ENCODE measurements at regions not wholly inside any gene's neighbourhood (a gene's known extent, or its start where the extent isn't known, plus 50 kb on each side); places are given as distances from the start of the nearest gene placed in this dataset.

DNA sequence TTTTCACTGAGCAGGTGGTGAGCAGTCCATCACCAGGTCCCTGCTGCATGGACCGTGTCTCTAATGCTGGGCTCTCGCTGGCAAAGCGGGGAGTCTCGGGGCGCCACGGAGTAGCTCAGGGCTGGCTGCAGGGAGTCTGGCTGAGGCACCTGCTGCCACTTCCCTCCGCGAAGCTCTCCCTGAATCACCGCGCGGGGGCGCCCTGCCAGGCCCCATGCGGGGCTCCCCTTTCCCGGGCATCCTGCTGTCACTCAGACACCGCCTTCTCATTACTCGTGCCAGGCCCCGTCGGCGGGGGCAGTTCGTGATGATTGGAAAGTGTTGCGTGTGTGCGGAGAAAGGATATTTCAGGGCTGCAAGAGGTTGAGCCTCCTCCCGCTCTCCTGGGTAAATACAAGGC, 335.8 kb downstream of the IRX2 start:
- no peaks in the 10 kb centered on the region for H3K23me2 ChIP-seq (ENCODE audit: low read depth, low read length)
- POLR2A ChIA-PET (ENCODE audit: partially characterized antibody) = no interaction called here
- no peak overlapping the region for H3K18ac ChIP-seq (ENCODE audit: extremely low read depth, low read length)
- H2BK20ac ChIP-seq (ENCODE audit: low read length) = no peak overlapping the region
- no peak overlapping the region for H2AK5ac ChIP-seq (ENCODE audit: low read depth, low read length)
- no peak overlapping the region for H3K14ac ChIP-seq (ENCODE audit: insufficient read length)
- no peak overlapping the region for H3K9ac ChIP-seq (replicated peaks in 1 of 4; ENCODE audit: extremely low read depth in 1 of 4, low read depth in 3 of 4, low read length in 3 of 4)
- no peak overlapping the region for H4K5ac ChIP-seq (ENCODE audit: insufficient read length, low read depth, low read length)
- no peak overlapping the region for H2BK15ac ChIP-seq (ENCODE audit: low read length)
- no peak overlapping the region for H3K4ac ChIP-seq (replicated peaks; ENCODE audit: insufficient read length, low read depth, low read length)
- no peak overlapping the region for H3K56ac ChIP-seq (replicated peaks; ENCODE audit: insufficient read length, low read depth, low read length)
- no peaks in the 10 kb centered on the region for H3K79me1 ChIP-seq (ENCODE audit: low read depth, low read length)
- H2AFZ ChIP-seq (ENCODE audit: low read length) = no peak overlapping the region
- DNase-seq (ENCODE audit: low read depth in 1 of 2, low spot score in 2 of 2) = peak in 1 of 2 experiments; percentile 69
- H2BK12ac ChIP-seq (ENCODE audit: low read depth, low read length) = no peak overlapping the region
- no peak for FAIRE-seq
- no peak overlapping the region for H2BK5ac ChIP-seq (ENCODE audit: low read depth, low read length)
- TF ChIP-seq POLR2A (IDR thresholded peaks at IDR 0.05; ENCODE audit: control extremely low read depth in 1 of 2, low read depth in 2 of 2, low read length in 2 of 2) (no peak), RAD21 (IDR thresholded peaks at IDR 0.05 in 1 of 2, conservative IDR thresholded peaks at IDR 0.05 in 1 of 2; ENCODE audit: low read depth in 2 of 2, low read length in 2 of 2) (peak; percentile 51 to 61; a peak in 3 of 4 replicates), CBX5 (IDR thresholded peaks at IDR 0.05; ENCODE audit: low read depth, low read length) (no peak)
- TF ChIP-seq, protein P1, sequence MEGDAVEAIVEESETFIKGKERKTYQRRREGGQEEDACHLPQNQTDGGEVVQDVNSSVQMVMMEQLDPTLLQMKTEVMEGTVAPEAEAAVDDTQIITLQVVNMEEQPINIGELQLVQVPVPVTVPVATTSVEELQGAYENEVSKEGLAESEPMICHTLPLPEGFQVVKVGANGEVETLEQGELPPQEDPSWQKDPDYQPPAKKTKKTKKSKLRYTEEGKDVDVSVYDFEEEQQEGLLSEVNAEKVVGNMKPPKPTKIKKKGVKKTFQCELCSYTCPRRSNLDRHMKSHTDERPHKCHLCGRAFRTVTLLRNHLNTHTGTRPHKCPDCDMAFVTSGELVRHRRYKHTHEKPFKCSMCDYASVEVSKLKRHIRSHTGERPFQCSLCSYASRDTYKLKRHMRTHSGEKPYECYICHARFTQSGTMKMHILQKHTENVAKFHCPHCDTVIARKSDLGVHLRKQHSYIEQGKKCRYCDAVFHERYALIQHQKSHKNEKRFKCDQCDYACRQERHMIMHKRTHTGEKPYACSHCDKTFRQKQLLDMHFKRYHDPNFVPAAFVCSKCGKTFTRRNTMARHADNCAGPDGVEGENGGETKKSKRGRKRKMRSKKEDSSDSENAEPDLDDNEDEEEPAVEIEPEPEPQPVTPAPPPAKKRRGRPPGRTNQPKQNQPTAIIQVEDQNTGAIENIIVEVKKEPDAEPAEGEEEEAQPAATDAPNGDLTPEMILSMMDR (IDR thresholded peaks at IDR 0.05; ENCODE audit: control extremely low read depth in 1 of 3, insufficient read depth in 1 of 3, low read depth in 1 of 3, low read length in 3 of 3) = peak; percentile 50 to 53 (median 50)
- H3K9me3 ChIP-seq (ENCODE audit: insufficient read depth in 2 of 2, low read depth in 1 of 2, low read length in 1 of 2) = no peaks in the 10 kb centered on the region
- H3K4me1 ChIP-seq (replicated peaks in 1 of 4; ENCODE audit: control insufficient read depth in 3 of 4, insufficient read depth in 4 of 4, low read length in 3 of 4) = no peaks in the 10 kb centered on the region; a peak in 1 of 7 replicates
- H4K20me1 ChIP-seq (replicated peaks in 1 of 2; ENCODE audit: control insufficient read depth in 1 of 2, insufficient read depth in 2 of 2, low read length in 2 of 2) = no peaks in the 10 kb centered on the region
- CTCF ChIA-PET (ENCODE audit: partially characterized antibody) = interaction anchor here (0.6 to 1.9 kb wide), 10 partner anchors 10 to 389 kb away, joined by 3 to 14 read pairs (median 4); no protein-coding TSS in a partner anchor
- H2BK120ac ChIP-seq (replicated peaks; ENCODE audit: low read depth, low read length) = no peak overlapping the region
- H3K4me2 ChIP-seq (ENCODE audit: insufficient read depth in 1 of 2, low read depth in 2 of 2, low read length in 2 of 2) = no peak overlapping the region; a peak in 1 of 4 replicates
- 69% methylated on average over 22 of the region's 23 CpGs; no CpG with 5 or more reads in 1 of the 2 experiments for WGBS, 2 experiments (ENCODE audit: extremely low coverage in 1 of 2, insufficient coverage in 1 of 2, insufficient read length in 1 of 2, insufficient replicate concordance in 2 of 2, low coverage in 1 of 2, low lambda C conversion rate in 2 of 2, missing lambda C conversion rate in 1 of 2)
- H3K23ac ChIP-seq (ENCODE audit: insufficient read length) = no peak overlapping the region
- H3K79me2 ChIP-seq (ENCODE audit: control insufficient read depth in 1 of 2, insufficient read depth in 2 of 2, low read length in 2 of 2) = no peaks in the 10 kb centered on the region
- H3K27me3 ChIP-seq (replicated peaks in 1 of 4; ENCODE audit: control insufficient read depth in 3 of 4, extremely low read depth in 1 of 4, insufficient read depth in 3 of 4, low read length in 3 of 4) = no peaks in the 10 kb centered on the region
- no peak overlapping the region for H4K8ac ChIP-seq (ENCODE audit: extremely low read depth, insufficient read depth, low read length)
- H3K4me3 ChIP-seq (ENCODE audit: extremely low read depth in 1 of 4, insufficient read depth in 2 of 4, low read depth in 3 of 4, low read length in 4 of 4) = no peak overlapping the region
- H3K36me3 ChIP-seq (ENCODE audit: control insufficient read depth in 2 of 4, insufficient read depth in 4 of 4, low read length in 3 of 4) = no peaks in the 10 kb centered on the region
- no peak overlapping the region for H3K27ac ChIP-seq (ENCODE audit: low read depth, low read length)
- no peak overlapping the region for H4K91ac ChIP-seq (replicated peaks; ENCODE audit: insufficient read length, low read length)

Measured in H1 (cell line).